Gastrocnemius medialis (tissue), 4 donors: ENCODE measurements at regions not wholly inside any gene's neighbourhood (a gene's known extent, or its start where the extent isn't known, plus 50 kb on each side); places are given as distances from the start of the nearest gene placed in this dataset.

Source experiments
- ATAC-seq, 2 donors: fragments of 150-250 bp; one replicate each; pipeline ENCODE4 v1.9.1; 2016
- DNase-seq, 2 donors: peaks; one replicate each; pipeline ENCODE4 v3.0.0-alpha.2; 2019
- H3K27ac ChIP-seq, 4 donors: fragments of 200-600 bp; sonication (generic); 1 replicate in 1 of 4; 2 replicates in 3 of 4; pipeline ENCODE4 v1.5.1; 2016 to 2018; ENCODE audit warnings: mild to moderate bottlenecking in 2 of 4, moderate library complexity in 1 of 4
- H3K27me3 ChIP-seq, 3 donors: fragments of 200-600 bp; sonication (generic) in 2 of 3; 1 replicate in 1 of 3; 2 replicates in 2 of 3; pipeline versions ENCODE4 v1.5.1 to v1.6.0; 2016 to 2019; ENCODE audit warnings: mild to moderate bottlenecking in 1 of 3, moderate library complexity in 1 of 3
- H3K36me3 ChIP-seq, 2 donors: fragments of 200-600 bp; sonication (generic) in 1 of 2; one replicate each; pipeline ENCODE4 v1.5.1; 2017 to 2018
- H3K4me1 ChIP-seq, 2 donors: fragments of 200-600 bp; sonication (generic) in 1 of 2; one replicate each; pipeline ENCODE4 v1.5.1; 2016 to 2017; ENCODE audit warnings: mild to moderate bottlenecking in 2 of 2
- H3K4me3 ChIP-seq, 4 donors: fragments of 200-600 bp; sonication (generic) in 3 of 4; 1 replicate in 1 of 4; 2 replicates in 3 of 4; pipeline ENCODE4 v1.5.1; 2016 to 2019; ENCODE audit warnings: mild to moderate bottlenecking in 2 of 4
- H3K9me3 ChIP-seq, 3 donors: fragments of 200-600 bp; sonication (generic) in 2 of 3; 1 replicate in 1 of 3; 2 replicates in 2 of 3; pipeline ENCODE4 v1.5.1; 2016 to 2019
- CTCF ChIP-seq, 5 experiments: fragments of 450-650 bp in 3 of 5; fragments of 200-600 bp in 2 of 5; sonication (generic) in 2 of 5; IDR thresholded peaks in 4 of 5; conservative IDR thresholded peaks in 1 of 5; 1 replicate in 4 of 5; 2 replicates in 1 of 5; pipeline ENCODE4 v1.5.1; 2016 to 2019; ENCODE audit warnings: antibody characterized with exemption in 5 of 5, mild to moderate bottlenecking in 3 of 5, moderate library complexity in 3 of 5
- POLR2A ChIP-seq, 2 donors: fragments of 450-650 bp; IDR thresholded peaks; one replicate each; pipeline ENCODE4 v1.6.1; 2017; ENCODE audit warnings: antibody characterized with exemption in 2 of 2, mild to moderate bottlenecking in 2 of 2, moderate library complexity in 2 of 2
- in situ Hi-C, 4 donors: fragments of 200-750 bp; cut with MboI; loops; one replicate each; pipeline versions ENCODE4 v1.15.0 to v1.8.0; 2017; ENCODE audit warnings: low sequenced_read_pairs in 4 of 4
- intact Hi-C: fragments of 100-400 bp; cut with DNase I; formaldehyde crosslinking; loops from one replicate; pipeline ENCODE4 v1.15.1; 2023; ENCODE audit warnings: low total_unique reads

DNA sequence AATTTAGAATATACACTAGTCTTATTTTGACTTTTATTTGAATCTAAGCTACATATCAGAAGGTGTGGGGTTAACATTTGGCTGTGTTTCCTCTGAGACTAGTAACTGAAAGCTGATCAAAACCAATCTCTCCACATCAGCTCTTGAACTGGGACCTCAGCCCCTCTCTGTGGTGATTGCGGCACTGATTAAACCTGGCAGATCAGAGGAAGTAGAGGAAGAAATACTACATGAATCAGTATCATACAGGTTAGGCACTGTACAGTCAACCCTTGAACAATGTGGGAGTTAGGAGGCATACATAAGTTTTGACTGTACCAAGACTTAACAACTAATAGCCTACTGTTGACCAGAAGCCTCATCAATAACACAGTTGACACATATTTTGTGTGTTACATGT lies 122.5 kb upstream of the C1orf87 start:
- DNase-seq: no peak
- intact Hi-C loops (no loop called here), in situ Hi-C loops (no loop called here)
- no peaks in the 10 kb centered on the region for H3K4me1 ChIP-seq
- TF ChIP-seq CTCF (IDR thresholded peaks at IDR 0.05 in 4 of 5, conservative IDR thresholded peaks at IDR 0.05 in 1 of 5) (no peak), POLR2A (IDR thresholded peaks at IDR 0.05) (no peak)
- no peaks in the 10 kb centered on the region for H3K36me3 ChIP-seq
- no peak overlapping the region for H3K27ac ChIP-seq
- no peak for ATAC-seq
- H3K27me3 ChIP-seq: no peaks in the 10 kb centered on the region
- no peaks in the 10 kb centered on the region for H3K9me3 ChIP-seq
- H3K4me3 ChIP-seq: no peak overlapping the region

GRCh38 chr1:60185684-60186083 lies 112.1 kb upstream of the C1orf87 start:
- intact Hi-C loops: no loop called here
- in situ Hi-C loops: no loop called here
- DNase-seq (no peak), ATAC-seq (no peak)
- H3K27me3 ChIP-seq: no peaks in the 10 kb centered on the region
- no peak overlapping the region for H3K27ac ChIP-seq
- no peaks in the 10 kb centered on the region for H3K4me1 ChIP-seq
- no peak overlapping the region for H3K4me3 ChIP-seq
- no peaks in the 10 kb centered on the region for H3K9me3 ChIP-seq
- no peaks in the 10 kb centered on the region for H3K36me3 ChIP-seq
- TF ChIP-seq CTCF (IDR thresholded peaks at IDR 0.05 in 4 of 5, conservative IDR thresholded peaks at IDR 0.05 in 1 of 5) (no peak), POLR2A (IDR thresholded peaks at IDR 0.05) (no peak)

DNA sequence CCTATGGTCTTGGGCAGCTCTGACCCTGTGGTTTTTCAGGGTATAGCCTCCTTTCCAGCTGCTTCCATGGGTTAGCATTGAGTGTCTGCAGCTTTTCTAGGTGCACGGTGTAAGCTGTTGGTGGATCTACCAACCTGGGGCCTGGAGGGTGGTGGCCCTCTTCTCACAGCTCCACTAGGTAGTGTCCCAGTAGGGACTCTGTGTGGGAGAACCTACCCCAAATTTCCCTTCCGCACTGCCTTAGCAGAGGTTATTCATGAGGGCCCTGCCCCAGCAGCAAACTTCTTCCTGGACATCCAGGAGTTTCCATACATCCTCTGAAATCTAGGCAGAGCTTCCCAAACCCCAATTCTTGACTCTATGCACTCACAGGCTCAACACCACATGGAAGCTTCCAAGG lies 111.0 kb upstream of the C1orf87 start:
- no peak overlapping the region for H3K27ac ChIP-seq
- no peak for DNase-seq
- TF ChIP-seq CTCF (IDR thresholded peaks at IDR 0.05 in 4 of 5, conservative IDR thresholded peaks at IDR 0.05 in 1 of 5) (no peak), POLR2A (IDR thresholded peaks at IDR 0.05) (no peak)
- in situ Hi-C loops: no loop called here
- no peaks in the 10 kb centered on the region for H3K27me3 ChIP-seq
- H3K4me1 ChIP-seq: no peaks in the 10 kb centered on the region
- H3K4me3 ChIP-seq: no peak overlapping the region
- no peak for ATAC-seq
- no peaks in the 10 kb centered on the region for H3K9me3 ChIP-seq
- intact Hi-C loops: no loop called here
- H3K36me3 ChIP-seq: no peaks in the 10 kb centered on the region

DNA sequence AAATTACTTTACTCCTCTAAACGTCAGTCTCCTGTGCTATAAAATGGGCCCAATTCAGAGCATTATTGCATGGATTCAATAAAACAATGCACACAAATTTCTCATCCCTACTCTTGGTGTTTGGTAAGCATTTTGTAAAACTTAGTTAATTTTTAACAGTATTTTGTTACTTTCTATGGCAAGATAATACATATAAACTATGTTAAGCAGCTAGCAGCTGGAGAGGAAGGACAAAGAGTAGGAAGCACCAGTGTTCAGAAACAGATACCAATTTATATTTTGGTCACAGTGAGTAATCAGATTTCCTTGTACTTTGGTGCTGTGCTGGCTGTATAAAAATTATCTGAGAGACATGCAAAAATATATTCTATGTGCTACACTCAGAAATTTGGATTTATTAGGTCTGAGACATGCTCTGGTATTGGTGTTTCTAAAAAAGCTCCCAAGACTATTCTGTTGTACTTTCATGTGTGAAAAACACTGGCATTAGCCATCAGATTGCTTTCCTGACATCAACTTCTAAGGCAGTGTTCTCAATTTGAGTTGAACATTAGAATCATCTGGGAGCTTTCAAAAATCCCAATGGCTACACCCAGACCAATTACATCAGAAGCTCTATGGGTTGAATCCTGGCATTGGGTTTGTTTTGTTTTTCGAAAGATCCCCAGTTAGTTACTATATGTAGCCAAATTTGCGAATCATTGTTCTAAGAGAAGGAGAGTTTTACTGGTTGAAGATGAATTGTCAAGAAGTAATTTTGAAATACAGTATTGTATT lies 100.3 kb upstream of the C1orf87 start:
- intact Hi-C loops (no loop called here), in situ Hi-C loops (no loop called here)
- H3K4me3 ChIP-seq: no peak overlapping the region
- TF ChIP-seq CTCF (IDR thresholded peaks at IDR 0.05 in 4 of 5, conservative IDR thresholded peaks at IDR 0.05 in 1 of 5): no peak
- no peak for TF ChIP-seq POLR2A (IDR thresholded peaks at IDR 0.05)
- H3K9me3 ChIP-seq: no peaks in the 10 kb centered on the region
- H3K27me3 ChIP-seq: no peaks in the 10 kb centered on the region
- DNase-seq: no peak
- no peaks in the 10 kb centered on the region for H3K36me3 ChIP-seq
- no peak overlapping the region for H3K27ac ChIP-seq
- ATAC-seq: no peak
- H3K4me1 ChIP-seq: no peaks in the 10 kb centered on the region

DNA sequence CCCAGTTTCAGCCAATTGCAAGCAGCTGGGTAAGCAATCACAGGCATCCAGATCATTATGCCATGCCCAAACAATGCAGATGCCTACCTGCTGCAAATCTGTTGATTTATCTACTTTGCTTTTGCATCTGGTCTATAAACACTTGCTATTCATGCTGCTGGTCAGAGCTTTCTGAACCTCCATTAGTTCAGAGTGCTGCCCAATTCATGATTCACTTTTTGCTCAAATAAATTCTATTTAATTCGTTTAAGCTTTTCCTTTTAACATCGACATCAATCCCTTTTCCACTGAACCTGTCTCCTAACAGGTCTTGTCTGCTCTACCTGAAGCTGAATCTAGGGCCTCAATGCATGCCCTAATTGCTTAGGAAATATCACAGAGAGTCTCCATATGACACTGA lies 99.4 kb upstream of the C1orf87 start:
- intact Hi-C loops: no loop called here

More for the DNA sequence above, 99.4 kb upstream of the C1orf87 start:
- no peak overlapping the region for H3K27ac ChIP-seq
- H3K27me3 ChIP-seq: no peaks in the 10 kb centered on the region
- no peaks in the 10 kb centered on the region for H3K36me3 ChIP-seq
- TF ChIP-seq POLR2A (IDR thresholded peaks at IDR 0.05): no peak
- no peak for TF ChIP-seq CTCF (IDR thresholded peaks at IDR 0.05 in 4 of 5, conservative IDR thresholded peaks at IDR 0.05 in 1 of 5)
- no peak overlapping the region for H3K4me3 ChIP-seq
- in situ Hi-C loops: no loop called here
- DNase-seq (no peak), ATAC-seq (no peak)
- H3K9me3 ChIP-seq: no peaks in the 10 kb centered on the region
- H3K4me1 ChIP-seq: no peaks in the 10 kb centered on the region
